ENCODE measurements at regions not wholly inside any gene's neighbourhood (a gene's known extent, or its start where the extent isn't known, plus 50 kb on each side); places are given as distances from the start of the nearest gene placed in this dataset.

DNA sequence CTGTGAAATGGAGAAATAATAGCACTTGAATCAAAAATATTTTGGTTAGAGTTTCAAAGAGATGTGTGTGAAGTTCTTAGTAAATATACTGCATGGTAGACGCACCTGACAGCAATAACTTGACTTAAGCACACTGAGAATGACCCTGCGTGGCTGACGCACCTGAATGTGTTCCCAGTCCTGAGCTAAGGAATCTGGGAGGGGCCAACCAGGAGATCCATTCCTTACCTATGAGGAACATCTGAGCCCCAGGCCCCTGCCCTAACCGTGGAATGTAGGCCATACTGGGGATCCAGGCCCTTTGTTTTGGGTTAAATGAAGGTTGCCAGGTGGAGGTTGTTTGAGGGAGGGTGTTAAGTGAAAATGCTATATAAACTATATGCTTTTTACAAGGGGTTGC is 284.4 kb downstream of the RBM43 start:
- DNase-seq (ENCODE audit: low spot score), result no peak

DNA sequence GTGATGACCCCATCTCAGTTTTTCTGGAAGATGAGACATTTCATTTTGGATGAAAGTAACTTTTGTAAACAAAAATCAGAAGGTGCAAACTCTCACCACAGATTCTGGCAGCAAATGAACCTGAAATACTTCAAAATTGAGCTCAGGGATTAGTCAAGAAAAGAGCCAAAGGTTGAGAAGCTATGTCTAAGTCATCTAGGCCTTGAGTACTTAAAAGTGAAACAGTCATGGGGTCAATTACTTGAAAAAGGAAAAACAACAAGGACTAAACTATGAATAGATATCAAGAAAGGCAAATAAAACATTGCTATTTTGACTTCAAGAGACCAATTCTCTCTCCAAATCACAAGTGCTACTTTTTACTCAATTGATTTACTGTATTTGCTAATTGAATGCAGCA is 285.1 kb downstream of the RBM43 start:
- no peak for DNase-seq (ENCODE audit: low spot score)

GRCh38 chr2:150974864-150975263 is 286.8 kb downstream of the RBM43 start:
- no peak for DNase-seq (ENCODE audit: low spot score)

GRCh38 chr2:150974234-150974633 is 287.4 kb downstream of the RBM43 start:
- no peak for DNase-seq (ENCODE audit: low spot score)

DNA sequence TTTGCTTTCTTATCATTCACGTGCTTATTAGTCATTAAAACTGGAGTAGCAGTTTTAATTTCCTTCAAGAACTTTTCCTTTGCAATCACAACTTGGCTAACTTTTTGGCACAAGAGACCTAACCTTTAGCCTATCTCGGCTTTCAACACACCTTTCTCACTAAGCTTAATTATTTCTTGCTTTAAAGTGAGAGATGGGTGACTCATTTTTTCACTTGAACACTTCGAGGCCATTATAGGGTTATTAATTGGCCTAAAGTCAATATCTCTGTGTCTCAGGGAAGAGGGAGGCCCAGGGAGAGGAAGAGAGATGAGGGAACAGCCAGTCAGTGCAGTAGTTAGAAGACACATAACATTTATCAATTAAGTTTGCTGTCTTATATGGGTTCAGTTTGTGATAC is 289.8 kb downstream of the RBM43 start:
- DNase-seq (ENCODE audit: low spot score), result no peak

- DNase-seq (ENCODE audit: low spot score), result no peak
These were observed 298.3 kb downstream of the RBM43 start for GRCh38 chr2:150963336-150963735.

GRCh38 chr2:150955231-150955630 is 306.4 kb downstream of the RBM43 start:
- DNase-seq (ENCODE audit: low spot score), result no peak

DNA sequence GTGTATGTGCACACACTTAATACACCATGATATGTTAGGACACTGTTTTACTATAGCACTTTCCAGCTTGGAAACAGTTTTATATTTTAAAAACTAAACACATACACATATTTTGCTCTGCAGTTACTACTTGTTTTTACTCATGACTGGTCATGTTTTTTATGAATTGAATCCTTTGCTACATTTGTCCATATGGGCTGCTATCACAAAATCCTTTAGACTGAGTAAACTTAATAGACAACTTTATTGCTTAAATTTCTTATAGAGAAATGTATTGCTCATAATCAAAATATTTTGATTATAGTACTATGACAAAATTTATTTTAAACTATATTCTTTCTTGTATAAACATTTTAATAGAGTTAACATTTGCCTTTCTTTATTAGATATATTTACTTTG is 314.8 kb downstream of the RBM43 start:
- no peak for DNase-seq (ENCODE audit: low spot score)

GRCh38 chr2:150944315-150944714 is 317.3 kb downstream of the RBM43 start:
- DNase-seq (ENCODE audit: low spot score), result no peak

GRCh38 chr2:150939087-150939486 is 322.6 kb downstream of the RBM43 start:
- no peak for DNase-seq (ENCODE audit: low spot score)

- no peak for DNase-seq (ENCODE audit: low spot score)
These were observed 323.1 kb downstream of the RBM43 start for GRCh38 chr2:150938527-150938926.

DNA sequence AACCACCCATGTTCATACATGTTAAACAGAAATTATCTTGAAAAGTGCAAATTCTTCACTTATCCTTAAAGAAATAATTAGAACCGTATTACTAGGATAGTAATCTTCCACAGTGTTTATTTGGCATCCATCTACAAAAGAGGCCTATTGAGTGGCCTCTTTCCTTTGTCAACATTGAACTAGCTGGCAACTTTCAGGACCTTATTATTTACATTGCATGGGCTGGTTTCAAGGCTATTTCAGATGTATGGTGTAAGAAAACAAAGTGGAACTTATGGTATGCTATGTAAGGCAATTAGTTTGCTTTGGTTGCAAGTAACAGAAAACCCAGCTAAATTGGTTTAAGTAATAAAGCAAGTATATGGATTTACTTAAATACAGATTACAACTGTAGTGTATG is 324.6 kb downstream of the RBM43 start:
- DNase-seq (ENCODE audit: low spot score), result no peak

DNA sequence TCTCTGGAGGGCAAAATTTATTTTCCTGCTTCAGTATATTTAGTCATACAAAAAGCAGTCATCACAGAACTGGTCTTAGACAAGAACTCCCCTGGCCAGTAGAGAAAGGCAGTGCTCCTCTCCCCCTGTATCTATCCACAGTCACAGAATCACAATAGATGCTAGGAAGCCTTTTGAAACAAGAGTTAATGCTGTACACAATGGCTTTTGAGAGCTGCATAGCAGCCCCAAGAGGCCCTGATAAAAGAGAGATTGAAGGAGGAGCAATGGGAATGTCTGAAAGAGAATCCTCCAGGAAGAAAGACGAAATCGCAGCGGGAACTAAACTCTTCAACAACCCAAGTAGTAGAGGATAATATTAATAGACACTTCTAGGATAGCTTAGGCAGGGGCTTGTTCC is 330.2 kb downstream of the RBM43 start:
- no peak for DNase-seq (ENCODE audit: low spot score)

DNA sequence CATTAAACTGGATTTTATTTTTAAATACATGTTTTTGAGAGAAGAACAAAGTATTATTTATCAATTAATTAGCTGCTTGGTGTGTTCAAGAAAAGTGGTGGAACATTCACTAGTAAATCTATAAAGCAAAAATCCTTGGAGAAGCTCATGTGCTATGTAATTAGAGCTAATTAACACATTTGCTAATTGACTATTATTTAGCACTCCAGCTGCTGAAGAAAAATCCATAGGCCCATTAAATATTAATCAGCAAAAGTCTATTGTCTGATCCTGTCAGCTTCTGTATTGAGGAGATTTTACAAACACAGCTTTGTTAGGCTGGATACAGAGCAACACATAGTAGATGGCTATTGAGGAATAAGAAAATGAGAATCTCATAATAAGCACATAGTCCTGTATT is 336.1 kb downstream of the RBM43 start:
- no peak for DNase-seq (ENCODE audit: low spot score)

GRCh38 chr2:150924878-150925277 is 336.8 kb downstream of the RBM43 start:
- no peak for DNase-seq (ENCODE audit: low spot score)

GRCh38 chr2:150919901-150920300 is 341.8 kb downstream of the RBM43 start:
- DNase-seq (ENCODE audit: low spot score), result no peak

DNA sequence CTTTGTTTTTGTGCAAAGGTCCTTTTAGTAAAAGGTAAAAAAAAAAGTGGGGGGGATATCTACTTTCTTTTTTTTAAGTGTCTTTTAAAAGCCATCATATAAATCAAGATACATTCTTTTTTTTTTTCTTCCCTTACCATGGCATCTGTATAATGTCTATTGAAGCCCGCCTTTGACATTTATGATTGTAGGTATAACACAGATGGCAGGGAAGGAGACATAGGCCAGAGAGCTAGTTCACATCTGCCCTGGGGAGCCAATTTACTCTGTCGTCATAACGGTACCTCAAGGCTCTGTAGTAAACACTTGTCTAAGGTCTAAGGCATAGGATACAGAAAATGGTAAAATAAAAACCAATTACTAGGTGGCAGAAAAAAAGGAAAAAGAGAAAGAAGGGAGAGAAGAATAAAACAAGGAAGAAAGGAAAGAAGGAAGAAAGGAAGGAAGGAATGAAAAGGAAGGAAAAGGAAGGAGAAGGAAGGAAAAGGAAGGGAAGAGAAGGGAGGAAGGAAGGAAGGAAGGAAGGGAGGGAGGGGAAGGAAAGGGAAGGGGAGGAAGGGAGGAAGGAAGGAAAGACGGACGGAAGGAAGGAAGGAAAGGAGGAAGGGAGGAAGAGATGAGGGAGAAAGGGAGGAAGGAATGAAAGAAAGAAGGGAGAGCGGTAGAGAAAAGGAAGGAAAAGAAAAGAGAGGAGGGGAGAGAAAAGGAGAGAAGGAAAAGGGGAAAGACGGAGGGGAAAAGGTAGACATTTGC is 343.5 kb downstream of the RBM43 start:
- DNase-seq (ENCODE audit: low spot score), result no peak

DNA sequence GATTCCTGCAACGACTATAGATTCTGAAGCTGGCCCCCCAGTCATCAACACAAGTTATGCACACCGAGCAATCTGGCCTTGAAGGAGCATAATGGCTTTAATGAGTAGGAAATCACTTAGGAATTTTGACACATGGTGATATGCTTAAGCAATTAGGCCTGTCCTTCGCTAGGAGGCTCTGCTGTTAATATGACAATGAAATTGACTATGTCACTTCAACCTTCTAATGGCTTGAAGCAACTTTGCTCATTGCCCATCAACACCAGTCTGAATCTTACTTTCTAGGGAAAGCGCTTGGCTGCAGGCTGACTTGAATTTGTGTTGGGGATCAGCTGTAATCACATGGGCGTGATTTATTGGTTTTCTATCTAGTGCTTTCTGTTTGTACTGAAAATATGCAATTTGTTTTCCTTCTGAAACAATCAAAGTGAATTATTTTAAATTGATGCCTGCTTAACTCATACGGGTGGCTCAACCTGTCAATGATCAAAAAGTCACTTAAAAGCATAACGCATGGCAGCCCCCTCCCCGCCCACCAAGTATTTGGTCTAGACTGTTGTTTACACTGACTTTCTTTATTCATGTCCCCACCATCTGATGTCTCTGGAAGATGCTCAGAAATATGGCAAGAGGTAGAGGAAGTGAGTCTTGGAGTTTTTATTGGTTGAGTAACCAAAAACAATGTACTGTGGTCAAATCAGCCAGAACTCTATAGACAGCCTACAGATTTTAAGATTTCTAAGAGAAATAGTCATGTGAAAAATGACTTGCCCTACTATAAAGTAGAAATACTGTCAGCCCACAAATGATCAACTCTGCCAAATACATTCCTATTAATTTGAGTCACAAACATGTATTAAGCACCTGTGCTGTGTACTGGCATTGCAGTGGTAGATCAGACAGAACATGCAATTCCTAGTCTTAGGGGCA is 344.9 kb downstream of the RBM43 start:
- DNase-seq (ENCODE audit: low spot score), result no peak

GRCh38 chr2:150911766-150912280 is 349.8 kb downstream of the RBM43 start:
- peak; percentile 2 for DNase-seq (ENCODE audit: low spot score)

- DNase-seq (ENCODE audit: low spot score), result no peak
These were observed 352.1 kb downstream of the RBM43 start for GRCh38 chr2:150909613-150910012.

GRCh38 chr2:150909090-150909489 is 352.6 kb downstream of the RBM43 start:
- DNase-seq (ENCODE audit: low spot score), result no peak

- DNase-seq (ENCODE audit: low spot score), result no peak
These were observed 354.2 kb downstream of the RBM43 start for GRCh38 chr2:150907466-150907865.

- DNase-seq (ENCODE audit: low spot score), result no peak
These were observed 358.2 kb downstream of the RBM43 start for GRCh38 chr2:150903461-150903860.

Measured in kidney capillary endothelial cell (primary cell).